ENCODE measurements at regions not wholly inside any gene's neighbourhood (a gene's known extent, or its start where the extent isn't known, plus 50 kb on each side); places are given as distances from the start of the nearest gene placed in this dataset.

DNA sequence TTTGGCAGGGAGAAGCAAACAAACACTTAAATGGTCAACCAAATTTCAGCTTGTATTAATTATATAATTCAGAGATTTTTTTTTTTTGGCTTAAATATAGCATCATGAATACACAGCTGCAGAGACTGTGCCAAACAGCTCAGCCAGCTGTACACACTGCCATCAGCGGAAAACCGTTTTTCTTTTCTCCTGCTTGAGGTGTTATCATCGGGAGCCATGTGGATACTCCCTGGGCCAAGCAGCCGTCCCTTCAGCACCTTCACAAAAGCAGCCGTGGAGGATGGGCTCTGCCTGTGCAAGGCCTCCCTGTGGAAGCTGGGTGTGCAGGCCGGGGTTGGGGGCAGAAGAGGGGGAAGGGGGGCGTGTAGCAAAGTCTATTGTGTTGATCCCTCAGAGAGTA is 85.0 kb downstream of the NUF2 start:
- DNase-seq: no peak

GRCh38 chr1:163408262-163408661 is 86.5 kb downstream of the NUF2 start:
- DNase-seq: no peak

DNA sequence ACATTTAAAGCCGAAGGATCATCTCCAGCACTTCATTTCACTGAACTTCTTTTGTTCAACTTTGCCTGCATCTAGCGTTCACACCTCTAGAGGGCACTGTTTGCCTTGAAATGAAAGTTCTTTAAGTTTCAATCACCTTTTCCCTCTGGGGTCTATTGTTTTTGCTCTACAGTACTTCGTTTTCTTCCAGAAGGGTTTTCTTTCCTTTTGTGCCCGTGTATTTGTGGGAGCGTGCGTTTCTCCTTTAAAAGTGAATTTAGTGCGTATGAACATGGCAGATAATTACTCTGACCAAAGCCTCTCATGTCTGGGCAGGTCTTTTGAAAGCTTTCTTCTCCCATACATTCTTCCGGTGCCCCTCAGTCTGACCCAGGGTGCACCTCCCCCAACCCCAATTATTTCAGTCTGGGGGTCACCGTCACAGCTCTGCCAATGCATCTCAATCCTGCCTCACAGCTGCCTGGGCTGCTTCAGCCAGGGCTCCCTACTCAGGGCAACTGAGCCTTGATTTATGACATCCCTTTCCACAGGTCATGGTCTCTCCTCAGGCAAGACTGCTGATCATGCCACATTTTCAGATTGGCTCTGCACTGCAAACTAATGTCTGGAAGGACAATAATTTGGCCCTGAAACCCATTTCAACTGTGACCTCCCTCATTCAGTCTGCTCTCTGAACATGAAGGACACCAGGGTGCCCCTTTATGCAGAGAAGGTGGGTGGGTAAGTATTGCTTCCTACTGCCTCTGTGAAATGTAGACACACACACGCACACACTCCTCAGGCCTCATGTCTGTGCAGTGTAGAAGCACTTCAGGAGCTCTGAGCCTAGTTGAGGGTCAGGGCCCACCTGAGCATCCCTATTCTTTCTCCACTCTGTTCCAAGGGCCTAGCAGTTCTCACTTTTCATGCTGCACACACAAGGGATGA is 88.6 kb downstream of the NUF2 start:
- DNase-seq: peak in 1 of 2 donors; percentile 28

GRCh38 chr1:163412221-163412620 is 90.5 kb downstream of the NUF2 start:
- DNase-seq: no peak

DNA sequence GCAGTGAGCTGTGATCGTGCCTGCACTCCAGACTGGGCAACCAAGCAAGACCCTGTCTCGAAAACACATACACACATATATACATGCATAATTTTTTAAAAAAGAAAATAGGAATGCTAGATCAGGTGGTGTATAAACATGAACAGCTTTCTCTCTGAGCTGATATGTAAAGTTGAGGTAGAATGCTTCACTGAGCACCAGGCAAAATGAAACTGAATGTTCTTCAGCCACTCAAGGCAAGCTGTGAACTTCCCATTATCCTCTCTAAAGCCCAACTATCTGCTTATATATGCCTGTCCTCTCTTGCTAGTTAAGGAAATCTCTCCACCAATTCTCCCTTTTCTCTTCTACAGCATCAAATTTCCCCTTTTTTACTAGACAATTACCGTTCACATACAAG is 93.0 kb downstream of the NUF2 start:
- no peak for DNase-seq

- no peak for DNase-seq
These were observed 99.9 kb downstream of the NUF2 start for GRCh38 chr1:163421701-163422100.

DNA sequence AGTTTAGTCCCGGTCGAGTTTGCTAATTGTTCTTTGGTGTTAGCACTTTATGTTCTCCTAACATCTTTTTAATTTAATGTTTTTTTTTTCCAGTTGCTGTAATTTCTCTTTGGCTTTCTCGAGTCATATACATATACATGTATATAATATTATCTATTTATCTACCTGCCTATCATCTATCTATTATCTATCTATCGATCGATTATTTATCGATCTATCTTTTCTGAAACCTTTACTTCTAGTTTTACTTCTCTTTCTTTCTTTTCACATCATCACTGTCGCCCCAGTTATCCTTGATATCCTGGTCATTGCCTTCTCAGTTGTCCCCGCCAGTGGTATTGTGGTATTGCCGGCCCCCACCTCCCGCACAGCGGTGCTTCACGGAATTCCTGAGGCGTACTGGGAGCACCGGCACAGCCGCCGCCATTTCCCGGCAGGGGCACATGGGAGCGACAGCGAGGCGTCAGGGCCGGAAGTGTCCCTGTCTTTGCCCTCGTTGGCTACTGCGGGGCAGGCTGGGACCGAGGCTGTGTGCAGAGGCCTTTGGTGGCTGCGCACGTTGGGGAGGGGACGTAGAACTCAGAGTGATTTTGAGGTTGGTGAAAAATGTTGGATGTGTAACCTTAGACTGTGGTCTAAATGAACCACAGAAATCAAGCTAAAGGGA is 101.1 kb downstream of the NUF2 start:
- DNase-seq: no peak

GRCh38 chr1:163426505-163427251 is 104.9 kb downstream of the NUF2 start:
- no peak for DNase-seq

DNA sequence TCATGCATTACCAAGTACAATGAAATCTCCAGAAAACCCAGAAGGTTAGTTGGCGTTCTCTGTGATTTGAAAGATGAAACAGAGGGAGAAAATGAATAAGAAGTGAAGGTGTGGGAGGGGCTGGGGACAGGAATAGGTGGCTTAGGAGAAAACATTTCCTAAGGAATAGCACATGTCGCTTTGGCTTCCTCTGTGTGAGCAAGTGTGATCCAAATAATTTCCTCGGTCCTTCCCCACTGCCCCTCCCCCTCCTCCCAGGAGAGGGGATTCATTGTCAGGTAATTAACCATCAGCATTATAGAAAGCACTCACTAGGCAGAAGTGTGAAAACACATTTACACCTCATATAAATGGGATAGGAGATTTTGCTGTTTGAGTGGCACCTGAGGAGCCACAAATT is 105.5 kb downstream of the NUF2 start:
- no peak for DNase-seq

DNA sequence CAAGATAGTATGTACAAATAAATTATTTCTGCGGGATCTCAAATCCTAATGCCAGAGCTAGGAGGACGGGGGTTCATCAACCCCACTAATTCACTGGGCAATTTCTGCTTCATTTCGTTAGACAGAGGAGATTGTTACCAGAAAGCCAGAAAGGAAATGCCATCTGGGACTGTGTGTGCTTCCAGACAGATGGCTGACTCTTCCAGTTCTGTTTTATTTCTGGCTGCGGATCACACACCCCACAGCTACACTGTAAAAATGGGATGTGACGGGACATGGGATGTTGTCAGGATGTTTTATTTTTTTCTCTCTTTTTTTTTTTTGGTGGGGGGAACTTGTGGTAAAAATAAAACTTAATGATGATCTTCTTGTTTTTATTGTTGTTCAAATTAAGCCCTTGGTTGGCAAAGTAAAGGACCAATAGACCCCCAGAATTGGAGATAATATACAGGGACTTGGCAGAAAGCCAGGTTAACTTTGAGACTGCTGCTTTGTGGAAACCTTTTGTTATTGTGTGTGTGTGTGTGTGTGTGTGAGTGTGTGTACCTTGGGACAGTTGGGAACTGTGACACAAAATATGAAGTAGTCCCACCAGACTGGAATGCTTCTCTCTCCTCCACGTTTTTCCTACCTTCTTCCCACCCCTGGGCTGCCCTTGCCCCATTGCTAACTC is 114.5 kb downstream of the NUF2 start:
- no peak for DNase-seq

DNA sequence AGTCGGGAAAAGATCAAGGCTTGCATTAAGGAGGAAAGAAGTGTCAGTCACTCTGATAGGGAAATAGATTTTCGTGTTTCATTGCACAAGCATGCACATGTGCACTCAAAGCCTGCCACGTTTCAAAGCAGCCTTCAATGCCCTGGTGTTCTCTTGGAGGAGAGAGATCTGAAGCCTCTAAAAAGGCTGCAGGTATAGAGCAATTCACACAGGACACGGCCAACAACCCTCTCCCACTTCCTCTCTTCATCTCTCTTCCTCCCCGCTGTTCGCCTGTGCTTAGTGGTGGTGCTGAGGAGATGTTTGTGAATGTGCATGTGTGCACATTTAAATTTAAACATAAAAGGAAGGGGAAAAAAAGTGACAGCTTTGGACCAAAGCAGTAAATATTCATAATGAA is 117.7 kb downstream of the NUF2 start:
- no peak for DNase-seq

- no peak for DNase-seq
These were observed 118.3 kb downstream of the NUF2 start for GRCh38 chr1:163440090-163440489.

DNA sequence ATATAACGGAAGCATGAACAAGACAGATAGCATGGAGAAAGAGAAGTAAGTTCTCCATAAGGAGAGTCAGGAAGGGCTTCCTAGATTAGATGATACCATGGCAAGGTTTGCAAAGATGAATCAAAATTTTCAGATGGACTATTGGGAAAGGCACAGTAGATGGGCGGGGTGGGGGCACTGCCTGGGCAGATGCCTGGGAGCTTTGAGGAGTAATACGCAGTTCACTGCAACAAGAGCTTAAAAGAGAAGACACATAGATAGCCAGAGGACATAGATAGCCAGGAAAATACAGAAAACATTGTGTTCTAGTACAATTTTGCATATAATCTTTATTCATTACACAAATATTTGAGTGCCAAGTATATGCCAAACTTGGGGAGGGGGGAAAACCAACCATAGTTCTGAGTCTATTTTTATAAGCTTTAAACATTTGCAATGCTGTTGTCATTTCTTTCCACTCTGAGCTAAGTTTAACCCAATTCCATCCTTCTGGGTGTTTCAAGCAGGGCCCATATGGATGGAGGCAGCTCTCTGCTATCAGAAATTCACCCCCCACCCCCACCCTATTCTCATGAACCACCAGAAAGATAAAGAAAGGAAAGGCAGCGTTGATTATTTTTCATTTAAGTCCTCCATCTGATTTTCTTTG is 120.6 kb downstream of the NUF2 start:
- no peak for DNase-seq

DNA sequence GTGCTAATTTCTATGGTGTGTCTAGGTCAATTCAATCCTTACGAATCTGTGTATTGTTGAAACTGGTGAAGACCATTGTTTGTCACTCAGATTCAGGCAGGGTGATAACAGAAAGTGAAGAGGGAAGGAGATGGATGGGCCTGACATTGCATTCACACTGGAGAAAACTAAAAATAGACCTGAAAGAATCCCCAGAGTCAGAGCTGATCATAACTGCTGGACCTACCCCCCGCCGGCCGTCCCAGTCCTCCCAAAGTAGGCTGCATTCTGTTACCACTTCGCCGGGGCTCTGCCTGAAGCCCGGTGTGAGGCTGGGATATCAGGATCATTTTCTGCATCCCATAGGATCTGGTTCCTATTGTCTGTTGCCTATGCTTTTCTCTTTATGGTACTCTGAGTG is 121.1 kb downstream of the NUF2 start:
- DNase-seq: no peak

- DNase-seq: no peak
These were observed 122.1 kb downstream of the NUF2 start for GRCh38 chr1:163443863-163444262.

DNA sequence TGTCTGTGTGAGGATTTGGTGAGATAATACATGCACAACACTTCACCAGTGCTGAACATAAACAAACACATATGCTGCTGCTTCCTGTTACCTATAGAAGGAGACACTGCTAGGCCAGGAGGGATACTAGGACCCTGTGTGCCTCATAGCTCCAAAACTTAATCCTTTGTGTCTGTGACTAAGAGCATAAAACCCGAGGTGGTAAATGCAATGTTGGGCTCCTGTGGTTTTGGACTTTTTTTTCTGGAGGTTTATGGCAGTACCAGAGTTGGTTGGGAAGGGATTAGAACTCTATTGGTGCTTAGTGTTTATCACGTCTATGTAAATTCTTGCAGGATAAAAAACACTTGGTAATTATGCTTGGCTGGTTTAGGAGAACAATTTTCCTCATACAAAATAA is 122.9 kb downstream of the NUF2 start:
- no peak for DNase-seq

DNA sequence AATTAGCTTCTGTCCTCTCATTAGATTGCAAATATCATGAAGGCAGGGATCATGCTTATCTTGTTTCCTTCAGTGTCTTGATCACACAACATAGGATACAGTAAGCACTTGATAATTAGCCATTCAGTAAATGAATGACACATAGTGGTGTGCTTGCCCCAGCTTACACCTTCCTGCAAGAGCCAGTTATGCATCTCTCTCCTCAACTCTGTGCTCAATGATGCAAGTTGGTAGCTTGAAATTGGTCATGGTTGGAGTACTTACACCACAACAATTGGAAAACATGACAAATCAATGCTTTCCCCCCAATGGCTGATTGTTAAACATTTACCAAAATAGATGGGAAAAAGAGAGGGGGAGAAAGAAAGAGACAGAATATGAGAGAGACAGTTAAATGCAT is 129.2 kb downstream of the NUF2 start:
- no peak for DNase-seq

DNA sequence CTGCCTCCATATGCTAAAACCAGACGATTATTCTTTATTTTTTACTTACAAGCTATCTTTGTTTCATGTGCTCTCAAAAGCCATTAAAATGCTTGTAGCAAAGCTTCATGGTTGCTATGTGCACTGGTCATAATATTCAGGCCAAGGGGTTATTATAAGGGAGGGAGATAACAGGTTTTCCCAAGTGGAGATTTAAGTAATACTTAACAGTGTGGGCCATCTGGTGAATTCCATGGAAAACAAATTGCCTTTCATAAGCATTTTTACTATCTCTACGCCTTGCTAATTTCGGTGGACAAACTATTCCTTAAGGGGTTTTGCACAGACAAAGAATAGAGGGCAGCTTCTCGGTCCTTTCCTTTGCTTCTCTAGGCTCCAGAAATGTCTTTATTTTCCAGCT is 137.8 kb downstream of the NUF2 start:
- DNase-seq: no peak

DNA sequence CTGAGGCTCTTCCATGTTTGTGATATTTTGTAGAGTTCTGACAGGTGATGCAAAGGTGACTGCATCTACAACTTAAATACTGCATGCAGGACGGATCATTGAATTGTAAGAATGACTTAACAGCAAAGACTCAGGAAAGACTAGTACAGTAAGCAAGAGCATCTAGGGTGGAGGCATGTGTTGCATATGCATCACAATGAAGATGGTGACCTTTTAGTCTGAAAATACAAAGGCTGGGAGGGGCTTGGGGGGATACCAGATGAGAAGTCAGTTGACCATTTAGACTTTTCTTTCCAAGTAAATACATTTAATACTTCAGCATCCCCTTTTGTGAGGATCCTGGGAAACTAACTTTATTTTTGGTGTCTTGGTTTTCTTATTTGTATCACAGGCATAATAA is 145.5 kb downstream of the NUF2 start:
- DNase-seq: no peak

DNA sequence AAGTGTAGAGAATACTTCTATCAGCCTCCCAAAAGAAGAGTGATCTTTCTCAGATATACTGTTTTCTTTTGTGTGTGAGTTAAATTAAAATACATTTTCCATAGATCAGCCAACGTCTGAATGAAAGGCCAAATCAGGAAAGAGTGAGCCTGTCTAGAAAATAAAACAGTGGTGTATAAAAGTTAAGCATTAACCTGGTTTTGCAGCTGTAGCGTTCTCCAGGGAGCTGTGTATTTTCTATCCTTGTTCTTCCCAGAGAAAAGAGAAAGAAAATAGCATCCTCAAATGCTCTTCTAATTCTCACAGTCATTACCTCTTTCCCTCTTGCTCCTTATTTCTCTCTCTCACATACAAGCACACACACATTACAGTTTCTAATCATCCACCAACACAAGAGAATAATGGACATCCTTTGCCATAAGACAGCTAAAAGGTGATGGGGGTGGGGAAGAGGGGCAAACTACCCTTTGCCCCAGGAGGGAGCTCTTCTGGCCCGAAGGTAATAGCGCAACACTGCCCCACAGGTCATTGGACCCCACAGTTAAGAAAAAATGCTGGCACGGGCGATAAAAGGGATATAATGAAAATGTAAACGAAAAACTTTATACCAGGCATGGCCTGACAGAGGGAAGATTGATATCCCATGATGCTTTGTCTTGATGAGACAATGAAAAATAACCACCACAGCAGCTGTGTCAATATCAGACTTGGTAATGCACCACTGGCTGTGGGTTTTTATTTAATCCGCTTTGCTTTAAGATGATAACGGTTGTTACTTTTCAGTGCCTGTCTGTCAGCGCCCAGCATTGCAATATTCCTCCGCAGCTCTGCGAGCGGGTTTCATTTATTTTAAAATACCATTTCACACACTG is 150.3 kb downstream of the NUF2 start:
- no peak for DNase-seq

DNA sequence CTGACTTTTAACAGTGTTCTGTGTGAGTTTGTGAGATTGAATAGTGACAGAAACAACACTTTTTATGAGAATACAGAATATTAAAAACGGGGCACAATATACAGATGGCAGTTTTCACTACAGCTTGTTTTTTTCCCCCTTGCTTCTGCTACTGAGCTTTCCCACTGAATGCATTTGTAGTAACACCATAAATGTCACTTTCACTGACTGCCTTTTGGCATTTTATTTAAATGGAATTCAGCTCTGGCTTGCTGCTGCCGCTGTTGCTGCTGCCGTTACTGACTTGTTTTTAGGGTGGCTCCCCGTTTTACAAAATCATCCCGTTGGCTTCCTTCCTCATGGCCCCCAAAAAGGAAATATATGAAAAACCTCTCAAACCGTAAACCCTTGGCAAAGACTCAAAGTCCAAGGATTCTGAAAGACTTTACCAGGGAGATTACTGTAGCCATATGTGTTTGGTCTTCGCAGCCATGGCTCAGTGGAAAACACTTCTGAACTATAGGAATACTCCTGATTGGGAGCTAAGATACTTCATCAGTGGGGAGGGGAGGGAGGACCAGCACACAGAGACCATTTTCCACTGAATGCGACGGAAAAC is 151.0 kb downstream of the NUF2 start:
- DNase-seq: no peak
